GM12878 (cell line): ENCODE measurements at regions not wholly inside any gene's neighbourhood (a gene's known extent, or its start where the extent isn't known, plus 50 kb on each side); places are given as distances from the start of the nearest gene placed in this dataset.

Experiments
- ATAC-seq: fragments of 200-7000 bp; cut with Tn5 transposase; 3 replicates; pipeline ENCODE4 v1.9.1; 2020; ENCODE audit warnings: mild to moderate bottlenecking, moderate library complexity
- BruUV-seq: library from RNA; stranded (reverse); fragments of 400-500 nt; replicated peaks from 2 replicates; lab custom pipeline; 2021; lab: Mats Ljungman, UMichigan
- CTCF ChIA-PET: fragments of 300-600 bp; sonication (Branson Sonifier 250); formaldehyde crosslinking; extraction: SDS; loops from one replicate; lab custom pipeline; 2021; ENCODE audit warnings: inconsistent platforms; lab: Yijun Ruan, JAX
- POLR2A ChIA-PET: fragments of 350-600 bp; formaldehyde crosslinking; extraction: SDS; loops from one replicate; lab custom pipeline; 2021; ENCODE audit warnings: inconsistent platforms; lab: Charles Lee
- RAD21 ChIA-PET: fragments of 300-600 bp; sonication (Branson Sonifier 250); formaldehyde crosslinking; loops from one replicate; lab custom pipeline; 2023; ENCODE audit warnings: antibody characterized with exemption; ENCODE audit not compliant: unreplicated experiment; lab: Charles Lee
- SMC1A ChIA-PET: fragments of 300-600 bp; sonication (Branson Sonifier 250); formaldehyde crosslinking; loops from one replicate; lab custom pipeline; 2023; ENCODE audit not compliant: unreplicated experiment, uncharacterized antibody; lab: Charles Lee
- DNase-seq: peaks from one replicate; pipeline ENCODE4 v3.0.0-alpha.2; 2011; ENCODE audit warnings: low read depth, low spot score
- FAIRE-seq: peaks from 3 replicates; lab custom pipeline; 2011; peaks lifted over from hg19 to GRCh38; lab: Jason Lieb, UNC
- H2AFZ ChIP-seq: 2 replicates; pipeline ENCODE4 v1.6.0; 2011; ENCODE audit warnings: low read depth, low read length, control low read depth; ENCODE audit not compliant: control insufficient read depth
- H3K27ac ChIP-seq: 2 replicates; pipeline ENCODE4 v1.5.1; 2011; ENCODE audit warnings: control low read depth; ENCODE audit not compliant: control insufficient read depth, insufficient read depth
- H3K27me3 ChIP-seq, 2 experiments: replicated peaks in 1 of 2; 2 replicates each; pipeline versions ENCODE4 v1.6.0 to v1.6.1; 2011; ENCODE audit warnings: low read length in 1 of 2; ENCODE audit not compliant: control insufficient read depth in 2 of 2, insufficient read depth in 2 of 2
- H3K36me3 ChIP-seq, 2 experiments: 2 replicates each; pipeline ENCODE4 v1.5.1; 2011; ENCODE audit warnings: low read length in 1 of 2; ENCODE audit not compliant: control insufficient read depth in 2 of 2, insufficient read depth in 2 of 2
- H3K4me1 ChIP-seq: 2 replicates; pipeline ENCODE4 v1.6.1; 2011; ENCODE audit warnings: mild to moderate bottlenecking, low read length, moderate library complexity, mixed read lengths; ENCODE audit not compliant: control insufficient read depth, insufficient read depth
- H3K4me2 ChIP-seq: 2 replicates; pipeline ENCODE4 v1.6.0; 2011; ENCODE audit warnings: control low read depth; ENCODE audit not compliant: control insufficient read depth, insufficient read depth
- H3K4me3 ChIP-seq: fragments of 200-600 bp; sonication (generic); 2 replicates; pipeline ENCODE4 v1.5.1; 2016
- H3K79me2 ChIP-seq: 2 replicates; pipeline ENCODE4 v1.6.0; 2011; ENCODE audit warnings: low read length; ENCODE audit not compliant: control insufficient read depth, insufficient read depth
- H3K9ac ChIP-seq: 2 replicates; pipeline ENCODE4 v1.8.0; 2011; ENCODE audit warnings: low read length, control low read depth, mixed read lengths; ENCODE audit not compliant: control insufficient read depth, insufficient read depth
- H3K9me3 ChIP-seq: replicated peaks from 3 replicates; pipeline ENCODE4 v1.5.1; 2011; ENCODE audit warnings: mild to moderate bottlenecking, low read length; ENCODE audit not compliant: control insufficient read depth, insufficient read depth
- H4K20me1 ChIP-seq: 2 replicates; pipeline ENCODE4 v1.6.0; 2011; ENCODE audit not compliant: control insufficient read depth, insufficient read depth
- ASH2L ChIP-seq: fragments of 300-600, 200-600 bp; sonication (generic); IDR thresholded peaks from 2 replicates; pipeline ENCODE4 v1.6.1; 2017; ENCODE audit warnings: low read depth, mild to moderate bottlenecking, borderline replicate concordance
- BRCA1 ChIP-seq: IDR thresholded peaks from 2 replicates; pipeline ENCODE4 v1.6.1; 2011; ENCODE audit warnings: low read depth, low read length, improper control_type of control experiment
- ETV6 ChIP-seq, 2 experiments: fragments of 450-650 bp in 1 of 2; IDR thresholded peaks in 1 of 2; conservative IDR thresholded peaks in 1 of 2; 2 replicates each; pipeline ENCODE4 v1.6.1; 2014; ENCODE audit warnings: antibody characterized with exemption in 1 of 2, borderline replicate concordance in 1 of 2, low read depth in 1 of 2, mild to moderate bottlenecking in 1 of 2, moderate library complexity in 1 of 2
- GABPA ChIP-seq: IDR thresholded peaks from 2 replicates; pipeline ENCODE4 v1.6.1; 2014; ENCODE audit warnings: antibody characterized with exemption, low read depth, mild to moderate bottlenecking, inconsistent platforms
- HDGF ChIP-seq: fragments of 450-650 bp; IDR thresholded peaks from 2 replicates; pipeline ENCODE4 v1.6.1; 2016; ENCODE audit warnings: antibody characterized with exemption
- IRF4 ChIP-seq: IDR thresholded peaks from 2 replicates; pipeline ENCODE4 v1.6.1; 2011; ENCODE audit warnings: low read depth, low read length
- JUNB ChIP-seq: IDR thresholded peaks from 2 replicates; pipeline ENCODE4 v1.6.1; 2016; ENCODE audit warnings: antibody characterized with exemption, mild to moderate bottlenecking
- MYC ChIP-seq: IDR thresholded peaks from 2 replicates; pipeline ENCODE4 v1.6.1; 2011; ENCODE audit warnings: mild to moderate bottlenecking, low read length, moderate library complexity, inconsistent platforms; ENCODE audit not compliant: insufficient read depth, insufficient replicate concordance, insufficient read length, severe bottlenecking
- POLR2AphosphoS5 ChIP-seq: IDR thresholded peaks from 2 replicates; pipeline ENCODE4 v1.6.1; 2011; ENCODE audit warnings: mild to moderate bottlenecking, low read length, inconsistent platforms
- RBBP5 ChIP-seq: fragments of 200-600 bp; sonication (generic); conservative IDR thresholded peaks from 2 replicates; pipeline ENCODE4 v1.6.1; 2016
- SREBF2 ChIP-seq: IDR thresholded peaks from 2 replicates; pipeline ENCODE4 v1.6.1; 2012; ENCODE audit warnings: mild to moderate bottlenecking, low read length
- SRF ChIP-seq, 2 experiments: IDR thresholded peaks; 2 replicates each; pipeline ENCODE4 v1.6.1; 2011; ENCODE audit warnings: low read depth in 2 of 2, low read length in 2 of 2, mild to moderate bottlenecking in 1 of 2, moderate library complexity in 1 of 2
- SUZ12 ChIP-seq: fragments of 200-600 bp; sonication (generic); IDR thresholded peaks from one replicate; pipeline ENCODE4 v1.6.1; 2018; ENCODE audit warnings: antibody characterized with exemption, mild to moderate bottlenecking; ENCODE audit not compliant: unreplicated experiment
- YBX1 ChIP-seq: fragments of 450-650 bp; IDR thresholded peaks from 2 replicates; pipeline ENCODE4 v1.6.1; 2016; ENCODE audit warnings: antibody characterized with exemption
- ZNF207 ChIP-seq: fragments of 450-650 bp; IDR thresholded peaks from 2 replicates; pipeline ENCODE4 v1.6.1; 2014; ENCODE audit warnings: antibody characterized with exemption, mild to moderate bottlenecking, borderline replicate concordance
- ZNF622 ChIP-seq: fragments of 450-650 bp; IDR thresholded peaks from 2 replicates; pipeline ENCODE4 v1.6.1; 2017; ENCODE audit warnings: mild to moderate bottlenecking, inconsistent platforms
- WGBS: methylation state at CpG from one replicate; pipeline ENCODE4 v1.1.6; 2016; ENCODE audit warnings: low lambda C conversion rate; ENCODE audit not compliant: insufficient replicate concordance, insufficient coverage; ENCODE audit errors: missing lambda C conversion rate; 5-methylcytosine and 5-hydroxymethylcytosine counted together
- in situ Hi-C: fragments of 300-500 bp; cut with MboI; formaldehyde crosslinking; loops from 9 replicates; pipeline ENCODE4 v1.14.3; 2018; ENCODE audit warnings: mixed read lengths
- intact Hi-C: fragments of 100-400 bp; cut with micrococcal nuclease; formaldehyde crosslinking; loops from one replicate; pipeline ENCODE4 v1.14.2; 2022; ENCODE audit not compliant: unreplicated experiment
- TF ChIP-seq, protein P1 (sequence below): fragments of 450-650 bp; formaldehyde crosslinking; IDR thresholded peaks from 2 replicates; pipeline ENCODE4 v1.5.0; 2022; ENCODE audit warnings: mild to moderate bottlenecking, missing genetic modification characterization
- TF ChIP-seq, protein P2 (sequence below): fragments of 450-650 bp; IDR thresholded peaks from 2 replicates; pipeline ENCODE4 v1.6.1; 2016; ENCODE audit warnings: mild to moderate bottlenecking
- TF ChIP-seq, protein P3 (sequence below): IDR thresholded peaks from 2 replicates; pipeline ENCODE4 v1.6.1; 2011; ENCODE audit warnings: low read depth, low read length, improper control_type of control experiment, borderline replicate concordance

DNA sequence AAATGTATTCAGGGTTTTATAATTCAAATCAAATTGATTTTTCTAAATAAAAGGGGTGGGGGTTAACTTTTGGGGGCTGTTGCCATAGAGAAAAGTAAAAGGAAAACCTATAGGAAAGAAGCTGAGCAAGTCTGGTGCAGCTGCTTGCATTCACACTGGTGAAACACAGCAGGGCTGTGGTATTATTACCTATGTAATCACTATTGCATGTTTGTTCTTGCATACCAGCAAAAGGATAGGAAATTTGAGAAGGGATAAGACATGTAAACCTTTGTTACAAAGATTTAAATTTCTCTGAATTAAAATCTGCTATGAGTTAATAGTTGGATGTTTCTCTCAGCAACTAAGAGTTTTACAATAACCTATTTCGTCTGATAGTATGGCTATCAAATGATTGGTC, 346.7 kb downstream of the EFNA5 start (continued):
- TF ChIP-seq BRCA1: no peak

DNA sequence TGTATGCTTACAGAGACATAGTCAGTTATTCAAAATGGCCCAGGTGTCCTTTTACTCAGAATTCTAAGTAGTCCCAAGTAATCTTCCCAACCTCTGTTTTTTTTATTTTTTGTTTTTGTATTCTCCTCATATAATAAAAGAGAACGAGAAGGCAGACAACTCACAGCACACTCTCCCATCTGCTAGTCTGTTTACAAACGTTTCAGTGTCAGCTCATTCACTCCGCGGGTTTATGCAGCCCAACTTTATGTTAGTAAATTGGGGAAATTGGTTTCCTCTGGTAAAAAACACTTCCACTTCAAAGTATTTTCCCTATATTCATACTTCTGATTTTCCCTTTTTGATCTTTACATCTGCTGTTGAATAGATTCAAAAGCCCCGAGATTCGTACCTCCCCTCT, 347.2 kb downstream of the EFNA5 start:
- no TSS peak for BruUV-seq
- H3K79me2 ChIP-seq: no peaks in the 10 kb centered on the region
- H3K36me3 ChIP-seq: no peaks in the 10 kb centered on the region
- POLR2A ChIA-PET: no interaction called here
- ATAC-seq: no peak
- in situ Hi-C loops (no loop called here), intact Hi-C loops (no loop called here)
- SMC1A ChIA-PET: interaction anchor here (1.7 to 1.8 kb wide), 2 partner anchors 16 kb away, joined by 4 to 5 read pairs; no protein-coding TSS in a partner anchor
- H3K4me2 ChIP-seq: no peak overlapping the region
- no peaks in the 10 kb centered on the region for H4K20me1 ChIP-seq
- RAD21 ChIA-PET: no interaction called here
- no peak for FAIRE-seq
- no peak overlapping the region for H2AFZ ChIP-seq
- DNase-seq: no peak
- H3K9ac ChIP-seq: no peak overlapping the region
- WGBS: 59% methylated on average over 6 of the region's 6 CpGs
- no peak overlapping the region for H3K27ac ChIP-seq
- H3K4me1 ChIP-seq: no peaks in the 10 kb centered on the region
- peaks cover 0 to 2% of the 10 kb centered on the region in 2 experiments; a peak in 1 of 4 replicates for H3K27me3 ChIP-seq
- no peak overlapping the region for H3K4me3 ChIP-seq
- CTCF ChIA-PET: interaction anchor here (0.6 kb wide), 1 partner anchor 14 kb away, joined by 3 read pairs; no protein-coding TSS in a partner anchor
- no peaks in the 10 kb centered on the region for H3K9me3 ChIP-seq
- TF ChIP-seq, protein P1, sequence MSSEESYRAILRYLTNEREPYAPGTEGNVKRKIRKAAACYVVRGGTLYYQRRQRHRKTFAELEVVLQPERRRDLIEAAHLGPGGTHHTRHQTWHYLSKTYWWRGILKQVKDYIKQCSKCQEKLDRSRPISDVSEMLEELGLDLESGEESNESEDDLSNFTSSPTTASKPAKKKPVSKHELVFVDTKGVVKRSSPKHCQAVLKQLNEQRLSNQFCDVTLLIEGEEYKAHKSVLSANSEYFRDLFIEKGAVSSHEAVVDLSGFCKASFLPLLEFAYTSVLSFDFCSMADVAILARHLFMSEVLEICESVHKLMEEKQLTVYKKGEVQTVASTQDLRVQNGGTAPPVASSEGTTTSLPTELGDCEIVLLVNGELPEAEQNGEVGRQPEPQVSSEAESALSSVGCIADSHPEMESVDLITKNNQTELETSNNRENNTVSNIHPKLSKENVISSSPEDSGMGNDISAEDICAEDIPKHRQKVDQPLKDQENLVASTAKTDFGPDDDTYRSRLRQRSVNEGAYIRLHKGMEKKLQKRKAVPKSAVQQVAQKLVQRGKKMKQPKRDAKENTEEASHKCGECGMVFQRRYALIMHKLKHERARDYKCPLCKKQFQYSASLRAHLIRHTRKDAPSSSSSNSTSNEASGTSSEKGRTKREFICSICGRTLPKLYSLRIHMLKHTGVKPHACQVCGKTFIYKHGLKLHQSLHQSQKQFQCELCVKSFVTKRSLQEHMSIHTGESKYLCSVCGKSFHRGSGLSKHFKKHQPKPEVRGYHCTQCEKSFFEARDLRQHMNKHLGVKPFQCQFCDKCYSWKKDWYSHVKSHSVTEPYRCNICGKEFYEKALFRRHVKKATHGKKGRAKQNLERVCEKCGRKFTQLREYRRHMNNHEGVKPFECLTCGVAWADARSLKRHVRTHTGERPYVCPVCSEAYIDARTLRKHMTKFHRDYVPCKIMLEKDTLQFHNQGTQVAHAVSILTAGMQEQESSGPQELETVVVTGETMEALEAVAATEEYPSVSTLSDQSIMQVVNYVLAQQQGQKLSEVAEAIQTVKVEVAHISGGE (CRISPR knock-in tag): no peak
- TF ChIP-seq ZNF207 (no peak), RBBP5 (no peak), ASH2L (no peak), SRF (IDR thresholded peaks at IDR 0.05; ENCODE audit: low read depth in 2 of 2, low read length in 2 of 2) (no peak), HDGF (no peak), POLR2AphosphoS5 (no peak), GABPA (no peak), ETV6 (conservative IDR thresholded peaks at IDR 0.05 in 1 of 2, IDR thresholded peaks at IDR 0.05 in 1 of 2; ENCODE audit: borderline replicate concordance in 1 of 2, low read depth in 1 of 2) (no peak), JUNB (no peak), IRF4 (no peak), MYC (no peak), SREBF2 (no peak), YBX1 (no peak), SUZ12 (no peak), ZNF622 (no peak)
- TF ChIP-seq, protein P2, sequence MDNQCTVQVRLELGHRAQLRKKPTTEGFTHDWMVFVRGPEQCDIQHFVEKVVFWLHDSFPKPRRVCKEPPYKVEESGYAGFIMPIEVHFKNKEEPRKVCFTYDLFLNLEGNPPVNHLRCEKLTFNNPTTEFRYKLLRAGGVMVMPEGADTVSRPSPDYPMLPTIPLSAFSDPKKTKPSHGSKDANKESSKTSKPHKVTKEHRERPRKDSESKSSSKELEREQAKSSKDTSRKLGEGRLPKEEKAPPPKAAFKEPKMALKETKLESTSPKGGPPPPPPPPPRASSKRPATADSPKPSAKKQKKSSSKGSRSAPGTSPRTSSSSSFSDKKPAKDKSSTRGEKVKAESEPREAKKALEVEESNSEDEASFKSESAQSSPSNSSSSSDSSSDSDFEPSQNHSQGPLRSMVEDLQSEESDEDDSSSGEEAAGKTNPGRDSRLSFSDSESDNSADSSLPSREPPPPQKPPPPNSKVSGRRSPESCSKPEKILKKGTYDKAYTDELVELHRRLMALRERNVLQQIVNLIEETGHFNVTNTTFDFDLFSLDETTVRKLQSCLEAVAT: no peak
- TF ChIP-seq, protein P3, sequence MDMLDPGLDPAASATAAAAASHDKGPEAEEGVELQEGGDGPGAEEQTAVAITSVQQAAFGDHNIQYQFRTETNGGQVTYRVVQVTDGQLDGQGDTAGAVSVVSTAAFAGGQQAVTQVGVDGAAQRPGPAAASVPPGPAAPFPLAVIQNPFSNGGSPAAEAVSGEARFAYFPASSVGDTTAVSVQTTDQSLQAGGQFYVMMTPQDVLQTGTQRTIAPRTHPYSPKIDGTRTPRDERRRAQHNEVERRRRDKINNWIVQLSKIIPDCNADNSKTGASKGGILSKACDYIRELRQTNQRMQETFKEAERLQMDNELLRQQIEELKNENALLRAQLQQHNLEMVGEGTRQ: no peak
